SH-SY5Y (cell line): ENCODE measurements at regions not wholly inside any gene's neighbourhood (a gene's known extent, or its start where the extent isn't known, plus 50 kb on each side); places are given as distances from the start of the nearest gene placed in this dataset.

Source experiments
- GATA2 ChIP-seq: IDR thresholded peaks from 2 replicates; pipeline ENCODE4 v1.6.1; 2011; ENCODE audit warnings: mild to moderate bottlenecking, low read depth, low read length
- GATA3 ChIP-seq: IDR thresholded peaks from 2 replicates; pipeline ENCODE4 v1.6.1; 2011; ENCODE audit warnings: low read depth, mild to moderate bottlenecking, low read length, moderate library complexity

GRCh38 chr2:217218269-217219163 is 358.7 kb upstream of the TNP1 start:
- TF ChIP-seq GATA3, result no peak
- TF ChIP-seq GATA2, result no peak

- no peak for TF ChIP-seq GATA2
- no peak for TF ChIP-seq GATA3
Observed at GRCh38 chr2:217216982-217217381, 357.1 kb upstream of the TNP1 start.

GRCh38 chr2:217216316-217216715 is 356.5 kb upstream of the TNP1 start:
- TF ChIP-seq GATA3, result no peak
- TF ChIP-seq GATA2, result no peak

- TF ChIP-seq GATA2 (no peak), GATA3 (no peak)
Observed at GRCh38 chr2:217215877-217216276, 356.0 kb upstream of the TNP1 start.

GRCh38 chr2:217208867-217209266 is 349.0 kb upstream of the TNP1 start:
- TF ChIP-seq GATA3 (no peak), GATA2 (no peak)

GRCh38 chr2:217207699-217208010 is 347.8 kb upstream of the TNP1 start:
- TF ChIP-seq GATA3, result no peak
- TF ChIP-seq GATA2, result no peak

GRCh38 chr2:217206907-217207698 is 347.2 kb upstream of the TNP1 start:
- no peak for TF ChIP-seq GATA3
- no peak for TF ChIP-seq GATA2

GRCh38 chr2:217206016-217206725 is 346.3 kb upstream of the TNP1 start:
- TF ChIP-seq GATA2 (no peak), GATA3 (no peak)

GRCh38 chr2:217204358-217204757 is 344.5 kb upstream of the TNP1 start:
- no peak for TF ChIP-seq GATA3
- TF ChIP-seq GATA2, result no peak

- TF ChIP-seq GATA2 (no peak), GATA3 (no peak)
Observed at GRCh38 chr2:217203086-217203485, 343.2 kb upstream of the TNP1 start.

- TF ChIP-seq GATA2 (no peak), GATA3 (no peak)
Observed at GRCh38 chr2:217199255-217199630, 339.4 kb upstream of the TNP1 start.

GRCh38 chr2:217195658-217196446 is 336.0 kb upstream of the TNP1 start:
- no peak for TF ChIP-seq GATA3

- TF ChIP-seq GATA3 (no peak), GATA2 (no peak)
Observed at GRCh38 chr2:217195016-217195415, 335.2 kb upstream of the TNP1 start.

GRCh38 chr2:217193431-217194340 is 333.8 kb upstream of the TNP1 start:
- TF ChIP-seq GATA2 (no peak), GATA3 (no peak)

- TF ChIP-seq GATA2 (no peak), GATA3 (no peak)
Observed at GRCh38 chr2:217192366-217192765, 332.5 kb upstream of the TNP1 start.
